ENCODE measurements at regions not wholly inside any gene's neighbourhood (a gene's known extent, or its start where the extent isn't known, plus 50 kb on each side); places are given as distances from the start of the nearest gene placed in this dataset.

GRCh38 chr2:5548991-5549715, 143.0 kb upstream of the SOX11 start:
- Histone ChIP-seq H3K4me1 (ENCODE audit: control insufficient read depth in 2 of 2, insufficient read depth in 2 of 2, low read length in 2 of 2) (no peaks in the 10 kb centered on the region), H3K4me3 (ENCODE audit: low read length in 2 of 2) (no peak overlapping the region), H3K27me3 (ENCODE audit: control insufficient read depth in 2 of 2, insufficient read depth in 1 of 2, low read length in 1 of 2) (no peaks in the 10 kb centered on the region), H3K9me3 (ENCODE audit: control insufficient read depth in 2 of 2, insufficient read depth in 1 of 2, low read length in 1 of 2) (peaks cover 2 to 5% of the 10 kb centered on the region in 2 donors), H3K27ac (ENCODE audit: low read depth in 1 of 2, low read length in 1 of 2) (no peak overlapping the region), H3K36me3 (ENCODE audit: control insufficient read depth in 2 of 2, insufficient read depth in 2 of 2, low read length in 1 of 2) (no peaks in the 10 kb centered on the region)
- DNase-seq (ENCODE audit: low read depth in 6 of 9, low spot score in 9 of 9), result no peak
- WGBS, result 83% methylated on average over 5 of the region's 5 CpGs

DNA sequence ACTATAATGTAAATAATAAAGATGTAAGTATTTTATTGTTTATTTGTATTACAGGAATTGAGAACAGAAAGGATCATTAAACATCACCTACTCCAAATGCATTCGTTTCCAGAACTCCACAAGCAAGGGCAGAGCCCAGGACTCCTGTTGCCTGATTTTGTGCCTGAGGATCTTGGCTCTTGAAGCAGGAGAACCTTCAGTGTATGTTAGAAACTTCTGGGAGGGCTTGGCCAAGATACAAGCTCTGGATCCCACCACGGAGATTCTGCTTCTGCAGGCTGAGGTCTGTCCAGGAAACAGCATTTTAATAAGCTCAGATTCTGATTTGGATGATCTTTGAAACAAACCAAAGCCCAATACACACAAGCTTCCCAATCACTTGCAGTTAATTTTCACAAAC, 142.4 kb upstream of the SOX11 start:
- H3K27me3 ChIP-seq (ENCODE audit: control insufficient read depth in 2 of 2, insufficient read depth in 1 of 2, low read length in 1 of 2), result no peaks in the 10 kb centered on the region
- H3K27ac ChIP-seq (ENCODE audit: low read depth in 1 of 2, low read length in 1 of 2), result no peak overlapping the region
- no peak for DNase-seq (ENCODE audit: low read depth in 6 of 9, low spot score in 9 of 9)
- 67% methylated on average over 2 of the region's 2 CpGs for WGBS
- no peaks in the 10 kb centered on the region for H3K9me3 ChIP-seq (ENCODE audit: control insufficient read depth in 2 of 2, insufficient read depth in 1 of 2, low read length in 1 of 2)
- H3K4me3 ChIP-seq (ENCODE audit: low read length in 2 of 2), result no peak overlapping the region
- no peaks in the 10 kb centered on the region for H3K36me3 ChIP-seq (ENCODE audit: control insufficient read depth in 2 of 2, insufficient read depth in 2 of 2, low read length in 1 of 2)
- no peaks in the 10 kb centered on the region for H3K4me1 ChIP-seq (ENCODE audit: control insufficient read depth in 2 of 2, insufficient read depth in 2 of 2, low read length in 2 of 2)

DNA sequence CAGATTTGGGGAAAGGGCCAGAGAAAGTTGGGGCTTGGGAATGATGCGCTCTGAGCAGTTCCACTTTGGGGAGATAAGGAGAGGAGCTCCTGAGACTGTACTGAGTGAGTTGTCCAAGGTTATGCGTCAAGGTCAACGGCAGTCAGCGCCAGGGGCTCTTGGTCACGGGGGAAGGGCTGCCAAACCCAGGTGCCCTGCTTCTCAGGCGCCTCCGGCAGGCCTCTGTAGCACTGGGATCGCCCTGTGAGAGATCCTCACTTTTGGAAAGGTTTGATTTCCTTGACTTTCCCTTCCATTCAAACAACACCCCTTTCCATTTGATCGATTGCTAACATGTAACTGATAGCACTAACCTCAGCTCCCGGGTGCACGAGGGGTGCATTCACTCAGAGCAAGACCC, 136.5 kb upstream of the SOX11 start:
- H3K27ac ChIP-seq (ENCODE audit: low read depth in 1 of 2, low read length in 1 of 2), result no peak overlapping the region
- no peak overlapping the region for H3K4me3 ChIP-seq (ENCODE audit: low read length in 2 of 2)
- H3K4me1 ChIP-seq (ENCODE audit: control insufficient read depth in 2 of 2, insufficient read depth in 2 of 2, low read length in 2 of 2), result no peaks in the 10 kb centered on the region
- no peak for DNase-seq (ENCODE audit: low read depth in 6 of 9, low spot score in 9 of 9)
- H3K27me3 ChIP-seq (ENCODE audit: control insufficient read depth in 2 of 2, insufficient read depth in 1 of 2, low read length in 1 of 2), result no peaks in the 10 kb centered on the region
- no peaks in the 10 kb centered on the region for H3K36me3 ChIP-seq (ENCODE audit: control insufficient read depth in 2 of 2, insufficient read depth in 2 of 2, low read length in 1 of 2)
- peaks cover 0 to 12% of the 10 kb centered on the region in 2 donors for H3K9me3 ChIP-seq (ENCODE audit: control insufficient read depth in 2 of 2, insufficient read depth in 1 of 2, low read length in 1 of 2)
- 92% methylated on average over 11 of the region's 11 CpGs for WGBS

DNA sequence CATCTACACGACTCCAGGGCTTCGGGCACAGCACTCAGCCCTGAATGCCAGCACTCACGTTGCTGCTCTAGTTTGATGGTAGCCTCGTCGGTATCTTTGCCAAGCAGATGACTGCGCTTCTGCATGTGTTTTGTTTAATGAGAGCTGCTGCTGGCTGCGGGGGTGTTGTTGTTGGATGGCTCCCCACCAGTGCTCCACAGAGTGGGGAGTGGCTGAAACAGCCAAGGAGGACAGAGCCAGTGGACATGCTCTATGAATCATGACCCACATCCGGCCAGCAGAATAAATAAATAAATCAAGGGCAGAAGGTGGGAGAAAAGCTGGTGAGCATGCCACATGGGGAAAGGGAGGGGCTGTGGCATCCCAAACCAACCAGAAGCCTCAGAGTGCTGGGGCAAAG, 131.2 kb upstream of the SOX11 start:
- Histone ChIP-seq H3K27ac (ENCODE audit: low read depth in 1 of 2, low read length in 1 of 2) (no peak overlapping the region), H3K4me3 (ENCODE audit: low read length in 2 of 2) (no peak overlapping the region), H3K4me1 (ENCODE audit: control insufficient read depth in 2 of 2, insufficient read depth in 2 of 2, low read length in 2 of 2) (no peaks in the 10 kb centered on the region), H3K27me3 (ENCODE audit: control insufficient read depth in 2 of 2, insufficient read depth in 1 of 2, low read length in 1 of 2) (no peaks in the 10 kb centered on the region), H3K9me3 (ENCODE audit: control insufficient read depth in 2 of 2, insufficient read depth in 1 of 2, low read length in 1 of 2) (peaks cover 2% of the 10 kb centered on the region in 2 donors), H3K36me3 (ENCODE audit: control insufficient read depth in 2 of 2, insufficient read depth in 2 of 2, low read length in 1 of 2) (no peaks in the 10 kb centered on the region)
- 86% methylated on average over 8 of the region's 8 CpGs for WGBS
- no peak for DNase-seq (ENCODE audit: low read depth in 6 of 9, low spot score in 9 of 9)

- WGBS, result 89% methylated on average over 13 of the region's 13 CpGs
- Histone ChIP-seq H3K4me3 (ENCODE audit: low read length in 2 of 2) (no peak overlapping the region), H3K36me3 (ENCODE audit: control insufficient read depth in 2 of 2, insufficient read depth in 2 of 2, low read length in 1 of 2) (no peaks in the 10 kb centered on the region), H3K27ac (ENCODE audit: low read depth in 1 of 2, low read length in 1 of 2) (no peak overlapping the region), H3K9me3 (ENCODE audit: control insufficient read depth in 2 of 2, insufficient read depth in 1 of 2, low read length in 1 of 2) (peaks cover 0 to 2% of the 10 kb centered on the region in 2 donors), H3K4me1 (ENCODE audit: control insufficient read depth in 2 of 2, insufficient read depth in 2 of 2, low read length in 2 of 2) (no peaks in the 10 kb centered on the region), H3K27me3 (ENCODE audit: control insufficient read depth in 2 of 2, insufficient read depth in 1 of 2, low read length in 1 of 2) (no peaks in the 10 kb centered on the region)
- no peak for DNase-seq (ENCODE audit: low read depth in 6 of 9, low spot score in 9 of 9)
Measured at GRCh38 chr2:5562426-5562825, 129.8 kb upstream of the SOX11 start.

DNA sequence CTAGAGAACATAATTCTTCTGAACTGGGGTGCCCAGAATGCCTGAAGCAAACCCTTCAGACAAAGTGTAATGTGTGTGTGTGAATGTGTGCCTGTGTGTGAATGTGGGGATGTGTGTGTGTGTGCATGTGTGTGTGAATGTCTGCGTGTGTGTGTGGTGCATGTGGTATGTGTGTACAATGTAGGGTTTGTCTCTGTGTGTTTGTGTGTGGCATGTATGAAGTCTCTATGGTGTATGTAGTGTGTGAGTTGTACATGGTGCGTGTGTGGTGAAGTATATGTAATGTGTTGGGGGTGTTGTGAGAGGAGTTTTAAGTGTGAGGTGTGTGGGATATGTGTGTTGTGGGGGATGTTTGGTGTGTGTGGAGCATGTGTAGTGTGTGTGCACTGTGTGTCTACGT, 129.3 kb upstream of the SOX11 start:
- Histone ChIP-seq H3K4me1 (ENCODE audit: control insufficient read depth in 2 of 2, insufficient read depth in 2 of 2, low read length in 2 of 2) (no peaks in the 10 kb centered on the region), H3K9me3 (ENCODE audit: control insufficient read depth in 2 of 2, insufficient read depth in 1 of 2, low read length in 1 of 2) (peaks cover 0 to 2% of the 10 kb centered on the region in 2 donors), H3K36me3 (ENCODE audit: control insufficient read depth in 2 of 2, insufficient read depth in 2 of 2, low read length in 1 of 2) (no peaks in the 10 kb centered on the region), H3K27ac (ENCODE audit: low read depth in 1 of 2, low read length in 1 of 2) (no peak overlapping the region), H3K4me3 (ENCODE audit: low read length in 2 of 2) (no peak overlapping the region), H3K27me3 (ENCODE audit: control insufficient read depth in 2 of 2, insufficient read depth in 1 of 2, low read length in 1 of 2) (no peaks in the 10 kb centered on the region)
- WGBS, result 95% methylated on average over 3 of the region's 3 CpGs
- no peak for DNase-seq (ENCODE audit: low read depth in 6 of 9, low spot score in 9 of 9)

DNA sequence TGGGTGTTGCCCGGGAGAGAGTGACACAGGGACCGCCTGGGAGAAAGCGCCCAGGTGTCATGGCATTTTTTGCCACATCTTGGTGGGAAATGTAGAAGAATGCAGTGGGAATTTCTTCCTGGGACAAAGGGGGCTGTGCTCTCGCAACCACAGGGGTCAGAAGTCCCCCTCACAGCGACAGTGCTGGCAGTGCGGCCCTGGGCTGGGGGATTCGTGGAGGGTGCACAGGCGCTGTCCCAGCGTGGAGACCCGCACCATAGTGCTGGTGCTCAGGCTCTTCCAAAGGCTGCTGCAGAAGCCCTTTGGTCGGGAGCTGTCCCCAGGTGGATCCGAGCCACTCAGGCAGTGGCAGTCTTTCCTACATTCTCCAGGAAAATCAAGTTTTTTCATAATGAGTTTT, 128.8 kb upstream of the SOX11 start:
- WGBS, result 88% methylated on average over 12 of the region's 12 CpGs
- no peaks in the 10 kb centered on the region for H3K36me3 ChIP-seq (ENCODE audit: control insufficient read depth in 2 of 2, insufficient read depth in 2 of 2, low read length in 1 of 2)
- H3K9me3 ChIP-seq (ENCODE audit: control insufficient read depth in 2 of 2, insufficient read depth in 1 of 2, low read length in 1 of 2), result peaks cover 0 to 2% of the 10 kb centered on the region in 2 donors
- no peaks in the 10 kb centered on the region for H3K4me1 ChIP-seq (ENCODE audit: control insufficient read depth in 2 of 2, insufficient read depth in 2 of 2, low read length in 2 of 2)
- no peak overlapping the region for H3K27ac ChIP-seq (ENCODE audit: low read depth in 1 of 2, low read length in 1 of 2)
- H3K27me3 ChIP-seq (ENCODE audit: control insufficient read depth in 2 of 2, insufficient read depth in 1 of 2, low read length in 1 of 2), result no peaks in the 10 kb centered on the region
- no peak overlapping the region for H3K4me3 ChIP-seq (ENCODE audit: low read length in 2 of 2)
- no peak for DNase-seq (ENCODE audit: low read depth in 6 of 9, low spot score in 9 of 9)

- Histone ChIP-seq H3K27me3 (ENCODE audit: control insufficient read depth in 2 of 2, insufficient read depth in 1 of 2, low read length in 1 of 2) (no peaks in the 10 kb centered on the region), H3K9me3 (ENCODE audit: control insufficient read depth in 2 of 2, insufficient read depth in 1 of 2, low read length in 1 of 2) (no peaks in the 10 kb centered on the region), H3K27ac (ENCODE audit: low read depth in 1 of 2, low read length in 1 of 2) (no peak overlapping the region), H3K4me1 (ENCODE audit: control insufficient read depth in 2 of 2, insufficient read depth in 2 of 2, low read length in 2 of 2) (no peaks in the 10 kb centered on the region), H3K36me3 (ENCODE audit: control insufficient read depth in 2 of 2, insufficient read depth in 2 of 2, low read length in 1 of 2) (no peaks in the 10 kb centered on the region), H3K4me3 (ENCODE audit: low read length in 2 of 2) (no peak overlapping the region)
- DNase-seq (ENCODE audit: low read depth in 6 of 9, low spot score in 9 of 9), result no peak
- WGBS, result 91% methylated on average over 5 of the region's 5 CpGs
Measured at GRCh38 chr2:5569256-5569655, 122.9 kb upstream of the SOX11 start.

- Histone ChIP-seq H3K4me1 (ENCODE audit: control insufficient read depth in 2 of 2, insufficient read depth in 2 of 2, low read length in 2 of 2) (no peaks in the 10 kb centered on the region), H3K9me3 (ENCODE audit: control insufficient read depth in 2 of 2, insufficient read depth in 1 of 2, low read length in 1 of 2) (no peaks in the 10 kb centered on the region), H3K27me3 (ENCODE audit: control insufficient read depth in 2 of 2, insufficient read depth in 1 of 2, low read length in 1 of 2) (no peaks in the 10 kb centered on the region), H3K36me3 (ENCODE audit: control insufficient read depth in 2 of 2, insufficient read depth in 2 of 2, low read length in 1 of 2) (no peaks in the 10 kb centered on the region), H3K27ac (ENCODE audit: low read depth in 1 of 2, low read length in 1 of 2) (no peak overlapping the region), H3K4me3 (ENCODE audit: low read length in 2 of 2) (no peak overlapping the region)
- 96% methylated on average over 3 of the region's 3 CpGs for WGBS
- DNase-seq (ENCODE audit: low read depth in 6 of 9, low spot score in 9 of 9), result no peak
Measured at GRCh38 chr2:5576015-5576414, 116.2 kb upstream of the SOX11 start.
